Keratinocyte (primary cell): ENCODE measurements at regions not wholly inside any gene's neighbourhood (a gene's known extent, or its start where the extent isn't known, plus 50 kb on each side); places are given as distances from the start of the nearest gene placed in this dataset.

Experiments
- DNase-seq: peaks from one replicate; pipeline ENCODE4 v3.0.0-alpha.2; 2011; ENCODE audit warnings: low read depth, missing footprints, low spot score
- FAIRE-seq: peaks from 2 replicates; lab custom pipeline; 2011; peaks lifted over from hg19 to GRCh38; lab: Jason Lieb, UNC
- H2AFZ ChIP-seq: 2 replicates; pipeline ENCODE4 v1.6.0; 2012; ENCODE audit warnings: low read length, control low read depth, inconsistent platforms; ENCODE audit not compliant: control insufficient read depth
- H3K27ac ChIP-seq: 2 replicates; pipeline ENCODE4 v1.5.1; 2011; ENCODE audit warnings: low read length; ENCODE audit not compliant: control insufficient read depth, insufficient read depth
- H3K27me3 ChIP-seq: 3 replicates; pipeline ENCODE4 v1.6.0; 2011; ENCODE audit warnings: low read length; ENCODE audit not compliant: control insufficient read depth, insufficient read depth; ENCODE audit errors: extremely low read depth
- H3K36me3 ChIP-seq, 2 experiments: 2 replicates in 1 of 2; 3 replicates in 1 of 2; pipeline ENCODE4 v1.5.1; 2011; ENCODE audit warnings: low read length in 2 of 2, mild to moderate bottlenecking in 1 of 2; ENCODE audit not compliant: control insufficient read depth in 2 of 2, insufficient read depth in 2 of 2; ENCODE audit errors: extremely low read depth in 1 of 2
- H3K4me1 ChIP-seq: 3 replicates; pipeline ENCODE4 v1.5.1; 2011; ENCODE audit warnings: low read length; ENCODE audit not compliant: control insufficient read depth, insufficient read depth; ENCODE audit errors: extremely low read depth
- H3K4me2 ChIP-seq: 3 replicates; pipeline ENCODE4 v1.6.0; 2011; ENCODE audit warnings: low read depth, low read length; ENCODE audit not compliant: control insufficient read depth, insufficient read depth; ENCODE audit errors: extremely low read depth
- H3K4me3 ChIP-seq, 3 experiments: fragments of 200-600 bp in 1 of 3; sonication (generic) in 1 of 3; 2 replicates in 2 of 3; 3 replicates in 1 of 3; pipeline ENCODE4 v1.5.1; 2011 to 2016; ENCODE audit warnings: low read length in 3 of 3, mild to moderate bottlenecking in 3 of 3, control low read depth in 2 of 3, inconsistent platforms in 1 of 3, low read depth in 1 of 3, mixed read lengths in 1 of 3, mixed run types in 1 of 3, moderate library complexity in 1 of 3; ENCODE audit not compliant: control insufficient read depth in 2 of 3, insufficient read depth in 2 of 3; ENCODE audit errors: extremely low read depth in 1 of 3
- H3K79me2 ChIP-seq: 2 replicates; pipeline ENCODE4 v1.6.0; 2012; ENCODE audit warnings: low read length; ENCODE audit not compliant: control insufficient read depth, insufficient read depth
- H3K9ac ChIP-seq: 3 replicates; pipeline ENCODE4 v1.6.0; 2011; ENCODE audit warnings: low read length; ENCODE audit not compliant: control insufficient read depth, insufficient read depth; ENCODE audit errors: extremely low read depth
- H3K9me1 ChIP-seq: 3 replicates; pipeline ENCODE4 v1.6.0; 2011; ENCODE audit warnings: low read length; ENCODE audit not compliant: control insufficient read depth, insufficient read depth; ENCODE audit errors: extremely low read depth
- H3K9me3 ChIP-seq: 2 replicates; pipeline ENCODE4 v1.5.1; 2012; ENCODE audit warnings: low read depth, low read length; ENCODE audit not compliant: control insufficient read depth
- H4K20me1 ChIP-seq: 3 replicates; pipeline ENCODE4 v1.6.0; 2011; ENCODE audit warnings: low read length; ENCODE audit not compliant: control insufficient read depth, insufficient read depth; ENCODE audit errors: extremely low read depth
- CTCF ChIP-seq, 3 experiments: IDR thresholded peaks in 1 of 3; conservative IDR thresholded peaks in 1 of 3; optimal IDR thresholded peaks in 1 of 3; 2 replicates in 2 of 3; 3 replicates in 1 of 3; pipeline versions ENCODE3 to v1.5.1; 2011; ENCODE audit warnings: low read length in 3 of 3, mild to moderate bottlenecking in 3 of 3, moderate library complexity in 2 of 3, control low read depth in 1 of 3, inconsistent platforms in 1 of 3; ENCODE audit not compliant: insufficient read depth in 2 of 3; ENCODE audit errors: extremely low read depth in 1 of 3
- EZH2 ChIP-seq: IDR thresholded peaks from one replicate; pipeline ENCODE4 v1.6.1; 2012; ENCODE audit warnings: inconsistent platforms, mild to moderate bottlenecking, low read length, moderate library complexity
- dilution Hi-C: fragments of 300-500 bp; cut with MboI; formaldehyde crosslinking; loops from one replicate; pipeline ENCODE4 v1.7.0; 2020; ENCODE audit warnings: low sequenced_read_pairs; ENCODE audit not compliant: extremely low pct_ligation_motif_present

- no peaks in the 10 kb centered on the region for H3K79me2 ChIP-seq
- dilution Hi-C loops = no loop called here
- H3K4me2 ChIP-seq = no peak overlapping the region
- no peak overlapping the region for H3K9ac ChIP-seq
- no peaks in the 10 kb centered on the region for H3K36me3 ChIP-seq
- H4K20me1 ChIP-seq = no peaks in the 10 kb centered on the region
- H3K4me3 ChIP-seq = no peak overlapping the region
- no peaks in the 10 kb centered on the region for H3K9me3 ChIP-seq
- no peak for TF ChIP-seq CTCF (optimal IDR thresholded peaks at IDR 0.05 in 1 of 3, IDR thresholded peaks at IDR 0.05 in 1 of 3, conservative IDR thresholded peaks at IDR 0.05 in 1 of 3; ENCODE audit: extremely low read depth in 1 of 3, insufficient read depth in 2 of 3, low read length in 3 of 3)
- TF ChIP-seq EZH2 = no peak
- H3K27me3 ChIP-seq = no peaks in the 10 kb centered on the region
- H2AFZ ChIP-seq = no peak overlapping the region
- no peak overlapping the region for H3K27ac ChIP-seq
- H3K9me1 ChIP-seq = no peaks in the 10 kb centered on the region
- FAIRE-seq = no peak
- no peaks in the 10 kb centered on the region for H3K4me1 ChIP-seq
- no peak for DNase-seq
Observed at GRCh38 chr1:187226396-187226795, 397.6 kb downstream of the PLA2G4A start.

- no peaks in the 10 kb centered on the region for H3K27me3 ChIP-seq
- H3K9ac ChIP-seq = no peak overlapping the region
- no peak overlapping the region for H3K4me3 ChIP-seq
- H3K79me2 ChIP-seq = no peaks in the 10 kb centered on the region
- H3K9me3 ChIP-seq = no peaks in the 10 kb centered on the region
- H3K36me3 ChIP-seq = no peaks in the 10 kb centered on the region
- DNase-seq (no peak), FAIRE-seq (no peak)
- H2AFZ ChIP-seq = no peak overlapping the region
- H3K27ac ChIP-seq = no peak overlapping the region
- no peaks in the 10 kb centered on the region for H4K20me1 ChIP-seq
- TF ChIP-seq EZH2 (no peak), CTCF (optimal IDR thresholded peaks at IDR 0.05 in 1 of 3, IDR thresholded peaks at IDR 0.05 in 1 of 3, conservative IDR thresholded peaks at IDR 0.05 in 1 of 3; ENCODE audit: extremely low read depth in 1 of 3, insufficient read depth in 2 of 3, low read length in 3 of 3) (no peak)
- no peaks in the 10 kb centered on the region for H3K9me1 ChIP-seq
- no peak overlapping the region for H3K4me2 ChIP-seq
- dilution Hi-C loops = no loop called here
- no peaks in the 10 kb centered on the region for H3K4me1 ChIP-seq
Observed at GRCh38 chr1:187228790-187229189, 400.0 kb downstream of the PLA2G4A start.
